Embryonic facial prominence (tissue), 1 donor: ENCODE measurements at regions not wholly inside any gene's neighbourhood (a gene's known extent, or its start where the extent isn't known, plus 50 kb on each side); places are given as distances from the start of the nearest gene placed in this dataset.
"Not testable (repeated sequence)": the region's sequence is repeated elsewhere in the genome, so short reads cannot be mapped to it uniquely, and the experiment has no call there.

Experiments
- DNase-seq: peaks from one replicate; pipeline ENCODE4 v3.0.0-alpha.2; 2016; ENCODE audit errors: extremely low spot score

DNA sequence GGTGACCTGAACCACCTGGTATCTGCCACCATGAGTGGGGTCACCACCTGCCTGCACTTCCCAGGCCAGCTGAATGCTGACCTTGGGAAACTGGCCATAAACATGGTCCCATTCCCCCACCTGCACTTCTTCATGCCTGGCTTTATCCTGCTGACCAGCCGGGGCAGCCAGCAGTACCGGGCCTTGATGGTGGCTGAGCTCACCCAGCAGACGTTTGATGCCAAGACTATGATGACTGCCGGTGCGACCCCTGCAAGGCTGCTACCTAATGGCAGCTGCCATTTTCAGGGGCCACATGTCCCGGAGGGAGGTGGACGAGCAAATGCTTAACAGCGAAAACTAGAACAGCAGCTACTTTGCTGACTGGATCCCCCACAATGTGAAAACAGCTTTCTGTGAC, 67.5 kb upstream of the FAM241A start:
- no peak for DNase-seq

DNA sequence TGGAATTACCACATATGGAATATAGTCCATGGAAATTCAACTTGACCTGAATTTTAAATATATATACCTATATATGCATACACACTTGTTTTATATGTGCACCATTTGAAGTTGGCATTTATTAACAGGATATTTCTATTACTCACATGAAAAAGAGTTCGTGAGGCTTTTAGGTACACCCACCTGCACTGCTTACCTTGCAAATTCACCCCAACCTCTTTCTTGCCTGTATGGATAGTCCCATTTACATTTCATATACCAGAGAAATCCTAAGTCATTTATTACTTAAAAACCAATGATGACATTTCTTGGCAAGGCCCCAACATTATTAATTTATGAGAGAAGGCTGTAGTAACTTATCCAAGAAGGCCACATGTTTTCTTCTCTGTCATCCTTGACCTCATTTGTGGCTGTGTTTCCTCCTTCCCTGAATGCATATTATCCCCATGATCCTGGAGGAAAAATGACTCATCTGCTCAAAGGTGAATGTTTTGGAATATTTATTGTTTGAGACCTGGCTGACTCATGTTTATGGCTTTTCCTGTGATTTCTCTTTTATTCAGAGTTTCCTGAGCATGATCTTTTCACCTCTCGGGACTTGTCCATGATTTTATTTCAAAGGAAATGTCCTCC, 62.2 kb upstream of the FAM241A start:
- no peak for DNase-seq

DNA sequence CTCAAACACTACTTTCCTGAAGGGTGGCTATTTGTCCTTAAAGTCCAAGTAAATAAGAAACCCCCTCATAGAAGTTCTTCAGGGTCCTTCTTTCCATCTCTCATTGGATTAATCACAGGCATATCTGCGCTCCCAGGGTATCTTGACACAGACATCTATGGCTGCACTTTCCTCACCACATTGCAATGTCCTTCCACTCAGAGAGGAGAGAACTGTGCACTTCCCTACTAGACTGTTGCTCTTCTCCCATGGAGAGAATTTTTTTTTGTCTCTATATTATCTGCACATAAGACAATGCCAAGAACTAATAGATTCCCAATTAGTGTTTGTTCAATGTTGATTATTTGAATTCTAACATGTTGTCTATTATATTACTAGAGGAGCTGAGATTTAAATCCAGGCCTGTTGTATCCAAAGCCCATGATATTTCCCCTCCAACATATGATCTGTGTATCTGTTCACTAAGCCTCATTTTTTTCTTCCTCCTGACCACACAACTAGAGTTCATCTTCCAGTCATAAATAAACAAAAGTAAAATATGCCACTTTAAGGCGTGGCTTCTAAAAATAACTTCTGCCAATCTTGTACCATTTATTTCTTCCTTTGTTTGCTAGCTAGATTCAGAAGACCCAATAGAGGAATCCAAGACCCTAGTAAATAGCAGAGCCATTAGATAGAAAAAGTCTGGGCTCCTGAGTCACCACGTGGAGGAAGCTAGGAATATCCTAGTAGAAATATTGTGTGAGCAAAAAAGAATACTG, 61.5 kb upstream of the FAM241A start:
- no peak for DNase-seq

DNA sequence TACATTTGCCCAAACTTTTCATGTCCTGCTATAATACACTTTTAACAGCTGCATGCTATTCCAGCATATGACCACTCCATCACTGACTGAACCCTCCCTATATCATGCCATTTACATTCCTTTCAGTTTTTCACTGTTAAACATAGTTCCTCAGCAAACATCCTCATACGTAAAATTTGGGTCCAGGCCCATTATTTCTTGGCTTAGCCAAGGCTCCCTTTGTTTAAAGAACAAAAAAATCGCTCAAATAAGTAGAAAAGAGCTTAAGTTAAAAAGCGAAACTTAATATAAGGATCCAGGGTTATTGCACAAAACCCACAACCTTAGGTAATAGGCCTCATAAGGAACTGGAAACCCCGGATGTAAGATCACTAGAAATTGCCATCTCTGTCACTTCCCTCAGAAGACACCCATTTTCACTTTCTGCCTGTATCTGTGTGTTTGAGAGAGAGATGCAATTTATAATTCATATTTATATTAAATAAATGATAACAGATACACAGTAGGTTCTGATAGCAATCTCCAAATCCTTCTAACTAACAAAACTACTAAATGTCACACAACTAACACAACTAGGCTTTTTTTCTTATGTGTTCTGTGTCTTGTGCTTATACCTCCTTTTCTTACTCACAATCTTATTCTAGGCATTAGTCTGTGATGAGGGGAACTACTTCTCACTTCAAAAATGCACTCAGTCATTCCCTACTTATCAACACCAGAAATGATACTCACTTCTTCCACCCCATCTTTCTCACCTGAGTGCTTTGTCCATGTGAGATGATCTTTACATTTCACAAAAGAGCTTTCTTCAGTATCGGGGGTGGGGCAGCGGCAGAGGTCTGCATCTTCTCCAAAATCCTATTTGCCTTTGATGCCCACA, 59.9 kb upstream of the FAM241A start:
- DNase-seq: no peak

DNA sequence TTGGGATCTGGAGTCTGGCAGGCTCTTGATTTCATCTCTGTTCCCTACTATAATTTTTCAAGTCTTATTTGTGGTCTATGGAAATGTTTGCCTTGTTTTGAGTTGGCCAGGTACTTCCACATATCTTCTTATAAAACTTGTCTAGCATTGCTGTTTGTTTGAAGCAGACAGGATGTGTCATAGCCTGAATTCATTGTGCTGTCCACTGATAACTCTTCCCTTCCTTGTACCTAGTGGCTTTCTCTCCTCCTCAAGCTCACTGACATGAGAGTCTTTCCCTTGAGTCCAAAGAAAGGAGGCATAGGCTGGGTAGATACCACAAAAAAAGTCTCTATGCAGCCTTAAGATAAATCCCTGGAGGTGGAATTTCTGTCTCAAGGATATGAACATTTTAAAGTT, 59.2 kb upstream of the FAM241A start:
- DNase-seq: no peak

DNA sequence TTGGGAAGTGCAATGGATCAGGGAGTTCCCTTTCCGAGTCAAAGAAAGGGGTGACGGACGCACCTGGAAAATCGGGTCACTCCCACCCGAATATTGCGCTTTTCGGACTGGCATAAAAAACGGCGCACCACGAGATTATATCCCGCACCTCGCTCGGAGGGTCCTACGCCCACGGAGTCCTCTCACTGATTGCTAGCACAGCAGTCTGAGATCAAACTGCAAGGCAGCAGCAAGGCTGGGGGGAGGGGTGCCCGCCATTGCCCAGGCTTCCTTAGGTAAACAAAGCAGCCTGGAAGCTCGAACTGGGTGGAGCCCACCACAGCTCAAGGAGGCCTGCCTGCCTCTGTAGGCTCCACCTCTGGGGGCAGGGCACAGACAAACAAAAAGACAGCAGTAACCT, 58.6 kb upstream of the FAM241A start:
- not testable (repeated sequence) for DNase-seq

DNA sequence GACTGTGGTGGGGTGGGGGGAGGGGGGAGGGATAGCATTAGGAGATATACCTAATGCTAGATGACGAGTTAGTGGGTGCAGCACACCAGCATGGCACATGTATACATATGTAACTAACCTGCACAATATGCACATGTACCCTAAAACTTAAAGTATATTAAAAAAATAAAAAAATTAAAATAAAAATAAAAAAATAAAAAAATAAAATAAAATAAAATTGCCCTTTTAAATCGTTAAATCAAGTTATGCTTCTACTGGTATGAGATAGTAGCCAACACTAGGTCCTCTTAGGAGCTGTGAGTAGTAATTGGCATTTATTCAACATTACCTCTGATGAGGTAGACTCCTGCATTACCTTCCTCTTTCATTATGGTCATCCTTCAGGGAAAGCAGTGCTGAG, 52.9 kb upstream of the FAM241A start:
- not testable (repeated sequence) for DNase-seq

DNA sequence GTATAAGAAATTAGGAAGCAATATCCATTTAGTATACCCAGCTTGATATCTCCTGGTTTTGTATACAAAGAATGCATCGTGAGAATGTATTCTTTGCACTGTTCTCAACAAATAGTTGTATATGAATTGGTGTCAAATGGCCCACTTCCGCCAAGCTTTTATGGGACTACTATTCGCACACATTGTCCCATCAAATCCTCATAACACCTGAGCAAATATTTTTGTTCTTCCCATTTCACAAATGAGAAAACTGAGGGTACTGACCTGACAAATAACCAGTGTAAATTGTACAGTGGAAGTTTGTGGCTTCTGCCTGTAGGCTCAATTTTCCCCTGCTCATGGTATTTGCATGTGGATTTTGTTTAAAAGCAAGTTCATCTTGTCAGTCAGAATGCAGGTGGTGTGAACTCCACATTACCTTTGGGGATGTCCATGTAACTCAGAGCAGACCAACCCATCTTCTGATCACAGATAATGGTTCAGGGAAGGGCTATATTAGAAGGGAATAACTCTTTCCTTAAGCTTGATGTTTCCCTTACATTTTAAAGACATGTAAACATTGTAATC, 51.5 kb upstream of the FAM241A start:
- no peak for DNase-seq

DNA sequence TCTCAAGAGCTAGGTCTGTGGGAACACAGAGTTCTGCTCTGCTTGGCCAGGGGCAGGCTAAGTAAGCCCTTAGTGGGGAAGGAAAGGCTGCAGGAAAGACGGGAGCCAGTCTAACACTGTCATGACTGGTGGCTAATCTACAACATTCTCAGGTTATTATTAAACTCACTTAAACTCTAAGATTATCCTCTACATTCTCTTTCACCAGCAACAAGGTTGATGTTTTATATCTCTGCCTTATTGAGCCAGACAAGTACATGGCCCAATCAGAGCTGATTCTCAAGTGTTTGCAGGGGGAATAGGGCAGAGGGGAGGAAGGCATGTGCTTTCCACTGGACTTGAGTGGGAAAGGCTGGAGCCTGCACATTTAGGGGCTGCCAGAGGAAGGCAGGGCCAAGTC, 50.9 kb upstream of the FAM241A start:
- no peak for DNase-seq
